Ureter (tissue), 1 donor: ENCODE measurements at regions not wholly inside any gene's neighbourhood (a gene's known extent, or its start where the extent isn't known, plus 50 kb on each side); places are given as distances from the start of the nearest gene placed in this dataset.
"Not testable (repeated sequence)": the region's sequence is repeated elsewhere in the genome, so short reads cannot be mapped to it uniquely, and the experiment has no call there.

Source experiments
- DNase-seq: peaks from one replicate; pipeline ENCODE4 v3.0.0-alpha.2; 2020; ENCODE audit warnings: low spot score
- donor health status: DM: yes; HTN: yes; CAD: no.

DNA sequence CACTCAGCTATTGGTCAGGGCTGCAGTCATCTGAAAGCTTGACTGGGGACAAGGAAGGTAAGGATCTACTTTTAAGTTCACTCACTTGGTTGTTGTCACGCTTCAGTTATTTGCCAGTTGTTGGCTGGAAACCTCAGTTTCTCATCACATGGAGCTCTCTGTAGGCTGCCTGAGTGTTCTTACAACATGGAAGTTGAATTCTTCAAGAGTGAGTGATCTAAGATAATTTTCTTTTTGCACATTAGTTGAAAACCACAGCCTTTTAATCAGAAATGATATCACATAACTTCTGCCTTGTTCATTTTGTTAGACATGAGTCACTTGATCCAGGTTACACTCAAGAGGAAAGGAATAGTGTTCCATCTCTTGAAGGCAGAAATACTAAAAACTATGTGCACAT lies 552.7 kb downstream of the RAPGEF2 start:
- DNase-seq: no peak

DNA sequence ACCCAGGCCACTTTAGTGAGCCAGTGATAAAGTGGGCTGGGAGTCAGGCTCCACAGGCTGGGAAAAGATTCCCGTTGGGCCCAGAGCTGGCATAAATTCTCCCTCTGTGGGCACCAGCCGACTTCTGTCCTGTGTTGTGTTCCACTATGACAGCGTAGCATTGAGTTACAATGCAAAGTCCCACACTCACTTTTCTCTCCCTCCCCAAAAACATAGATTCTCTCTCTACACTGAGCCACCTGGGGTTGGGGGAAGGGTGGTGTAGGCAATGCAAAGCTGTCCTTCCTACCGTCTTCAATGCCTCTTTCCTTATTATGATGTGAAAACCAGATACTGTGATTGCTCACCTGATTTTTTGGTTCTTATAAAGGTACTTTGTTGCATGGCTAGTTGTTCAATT lies 566.2 kb downstream of the RAPGEF2 start:
- no peak for DNase-seq

DNA sequence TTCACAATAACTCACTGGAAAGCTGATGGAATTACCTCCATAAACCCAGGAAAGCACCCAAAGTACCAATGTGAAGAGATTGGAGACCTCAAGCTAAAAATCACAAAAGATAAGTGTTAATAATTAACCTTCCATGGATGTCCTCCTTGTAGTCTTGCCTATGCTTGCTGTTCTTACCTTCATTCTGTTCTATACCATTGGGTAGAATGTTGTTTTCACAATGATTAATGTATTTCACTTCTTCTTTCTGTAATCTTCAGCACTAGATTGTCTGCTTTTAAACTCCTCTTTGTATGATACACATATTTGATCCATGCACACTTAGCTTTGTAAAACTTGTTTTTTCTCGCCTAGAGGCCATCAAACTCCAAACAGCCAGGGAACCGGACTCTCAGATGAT lies 570.3 kb downstream of the RAPGEF2 start:
- DNase-seq: no peak

DNA sequence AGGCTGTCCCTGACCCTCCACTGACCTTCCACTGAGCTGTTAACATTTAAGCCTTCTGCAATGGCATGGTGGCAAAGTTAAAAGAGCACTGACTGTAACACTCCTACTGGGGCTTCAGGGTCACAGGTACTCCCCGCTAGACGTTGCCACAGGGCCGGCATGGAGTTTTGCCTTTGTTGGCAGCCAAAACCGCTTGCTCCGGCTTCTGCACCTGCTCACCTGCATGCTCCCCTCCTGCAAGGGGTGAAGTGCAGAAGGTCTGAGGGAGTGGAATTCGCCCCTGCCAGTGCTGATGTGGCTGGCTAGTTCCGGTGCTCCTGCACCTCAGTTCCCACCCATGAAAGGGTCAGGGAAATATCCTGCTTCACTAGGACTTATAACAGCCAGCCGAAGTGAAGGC lies 571.4 kb downstream of the RAPGEF2 start:
- no peak for DNase-seq

DNA sequence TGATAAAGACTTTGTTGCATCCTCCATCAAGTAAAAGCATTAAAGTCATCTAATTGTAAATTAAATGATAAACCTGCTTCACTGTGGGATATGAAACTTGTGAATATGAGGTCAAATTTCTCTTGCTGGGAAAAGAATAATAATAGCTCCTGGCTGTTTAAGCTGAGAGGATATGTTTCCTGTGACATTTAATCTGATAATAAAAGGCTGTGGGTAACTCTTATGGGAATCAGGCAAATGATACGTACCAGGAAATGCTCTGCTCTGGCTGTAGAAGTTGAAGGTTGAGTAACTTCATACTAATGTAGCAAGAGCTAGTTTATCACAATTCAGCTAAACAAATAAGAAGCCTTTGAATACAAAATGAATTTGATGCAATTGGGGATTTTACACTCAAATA lies 574.6 kb downstream of the RAPGEF2 start:
- no peak for DNase-seq

DNA sequence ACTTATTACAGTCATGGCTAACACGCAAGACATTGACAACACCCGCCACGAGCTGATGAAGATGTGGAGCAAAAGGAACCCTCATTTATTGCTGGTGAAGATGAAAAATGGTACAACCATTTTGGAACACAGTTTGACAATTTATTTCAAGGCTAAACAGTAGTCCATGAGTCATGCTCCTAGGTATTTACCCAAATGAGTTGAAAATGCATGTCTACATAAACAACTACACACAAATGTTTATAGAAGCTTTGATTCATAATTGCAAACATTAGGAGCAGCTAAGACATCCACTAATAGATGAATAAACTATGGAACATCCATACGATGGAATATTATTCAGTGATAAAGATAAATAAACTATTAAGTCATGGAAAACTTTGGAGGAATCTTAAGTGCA lies 580.1 kb downstream of the RAPGEF2 start:
- DNase-seq: no peak

DNA sequence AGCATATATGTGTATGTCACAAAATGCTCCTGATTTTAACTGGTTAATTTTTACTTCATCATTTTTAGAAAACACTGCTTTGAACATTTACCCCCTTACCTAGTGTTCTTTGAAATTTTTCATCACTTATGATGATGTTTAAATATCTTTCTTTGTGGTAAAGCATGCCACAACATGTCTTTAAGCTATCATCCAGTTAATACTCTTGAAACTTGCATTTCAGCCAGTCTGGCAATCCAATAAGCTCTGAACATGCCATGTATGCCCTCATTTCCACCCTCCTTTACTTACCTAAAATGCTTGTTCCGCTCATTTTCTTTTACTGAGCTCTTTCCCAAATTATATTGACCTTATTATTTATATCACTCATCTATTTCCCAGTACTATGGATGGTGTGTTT lies 581.2 kb downstream of the RAPGEF2 start:
- no peak for DNase-seq

DNA sequence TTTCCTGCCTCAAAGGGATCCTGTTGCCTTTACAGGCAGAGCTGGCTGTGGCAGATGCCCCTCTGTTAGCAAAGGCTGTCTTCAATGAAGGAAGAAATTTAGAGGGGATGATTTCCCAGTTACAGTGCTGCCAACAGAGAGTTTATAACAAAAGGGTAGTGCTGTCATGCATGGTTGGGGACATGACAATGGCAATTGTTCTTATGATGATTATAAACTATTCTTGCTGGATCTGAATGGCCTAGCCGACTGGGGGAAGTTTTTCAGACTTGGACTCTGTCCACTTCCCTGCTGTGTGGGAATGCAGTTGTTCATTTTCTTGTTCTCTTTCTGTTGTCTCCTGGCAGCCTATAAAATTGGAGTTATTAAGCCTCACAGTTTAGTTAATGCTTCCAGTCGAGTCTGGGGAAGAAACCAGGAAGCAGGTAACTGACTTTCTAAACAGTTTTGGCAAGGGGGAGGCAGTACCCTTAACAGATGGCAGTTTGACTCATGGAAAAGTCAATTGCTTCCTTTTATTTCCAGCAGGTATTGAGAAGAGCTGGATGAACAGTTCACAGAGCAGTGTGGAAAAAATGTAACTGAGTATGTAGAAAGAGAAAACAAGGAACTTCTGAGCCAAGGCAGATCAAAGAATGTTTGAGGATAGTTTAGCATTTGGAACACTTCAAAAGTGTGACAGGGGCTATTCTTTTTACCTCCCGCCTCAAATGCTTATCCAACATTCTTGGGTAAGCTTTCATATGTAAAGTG lies 582.6 kb downstream of the RAPGEF2 start:
- DNase-seq: no peak

DNA sequence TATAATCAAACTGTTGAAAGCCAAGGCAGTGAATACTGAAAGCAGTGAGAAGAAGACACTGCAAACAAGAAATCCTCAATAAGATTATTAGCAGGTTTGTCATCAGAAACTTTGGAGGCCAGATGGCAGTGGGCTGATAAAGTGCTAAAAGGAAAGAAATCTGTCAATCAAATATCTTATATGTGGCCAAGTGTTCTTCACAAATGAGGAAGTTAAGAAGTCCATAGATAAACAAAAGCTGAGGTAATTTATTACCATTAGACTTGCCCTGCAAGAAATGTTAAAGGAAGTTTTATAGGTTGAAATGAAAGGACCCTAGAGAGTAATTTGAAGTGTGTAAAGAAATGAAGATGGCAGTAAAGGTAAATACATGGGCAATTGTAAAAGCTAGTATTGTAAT lies 586.6 kb downstream of the RAPGEF2 start:
- DNase-seq: no peak

DNA sequence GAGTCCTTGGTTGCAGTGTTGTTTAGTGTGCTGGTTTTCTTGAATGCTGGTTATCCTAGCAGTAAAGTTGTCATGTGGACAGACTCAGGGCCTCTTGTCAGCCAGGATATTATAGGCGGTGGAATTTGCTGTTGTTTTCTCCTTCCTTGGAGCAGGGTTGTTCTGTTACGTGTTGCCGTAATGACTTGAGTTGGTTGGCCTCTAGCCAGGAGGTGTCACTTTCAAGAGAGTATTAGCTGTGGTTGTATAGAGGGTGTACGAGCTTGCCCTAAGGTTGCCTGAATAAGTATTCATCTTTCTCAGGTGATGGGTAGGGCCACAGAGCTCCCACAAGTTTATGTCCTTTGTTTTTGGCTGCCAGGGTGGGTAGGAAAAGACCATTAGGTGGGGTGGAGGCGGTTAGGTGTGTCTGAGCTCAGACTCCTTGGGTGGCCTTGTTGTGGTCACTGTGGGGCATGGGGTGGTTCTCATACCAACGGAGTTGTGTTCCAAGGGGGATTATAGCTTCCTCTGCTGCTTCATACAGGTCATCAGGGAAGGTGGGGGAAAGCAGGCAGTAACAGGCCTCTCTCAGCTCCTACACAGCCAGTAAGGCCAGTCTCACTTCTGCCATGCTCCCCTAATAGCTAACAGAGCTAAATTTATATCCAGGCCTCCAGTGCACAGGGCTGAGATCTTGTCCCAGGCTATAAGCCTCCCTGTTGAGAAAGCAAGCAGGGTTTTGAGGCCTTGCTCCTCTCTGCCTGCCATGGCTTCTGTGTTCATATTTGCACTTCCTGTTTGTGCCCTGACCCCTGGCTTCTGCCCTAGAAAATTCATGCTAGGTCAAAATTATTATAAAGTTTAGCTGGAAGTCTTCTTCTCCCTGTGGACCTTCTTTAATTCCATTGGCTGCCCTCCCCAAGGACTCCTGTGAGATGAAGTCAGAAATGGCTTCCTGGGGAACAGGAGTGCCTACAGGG lies 594.7 kb downstream of the RAPGEF2 start:
- no peak for DNase-seq

DNA sequence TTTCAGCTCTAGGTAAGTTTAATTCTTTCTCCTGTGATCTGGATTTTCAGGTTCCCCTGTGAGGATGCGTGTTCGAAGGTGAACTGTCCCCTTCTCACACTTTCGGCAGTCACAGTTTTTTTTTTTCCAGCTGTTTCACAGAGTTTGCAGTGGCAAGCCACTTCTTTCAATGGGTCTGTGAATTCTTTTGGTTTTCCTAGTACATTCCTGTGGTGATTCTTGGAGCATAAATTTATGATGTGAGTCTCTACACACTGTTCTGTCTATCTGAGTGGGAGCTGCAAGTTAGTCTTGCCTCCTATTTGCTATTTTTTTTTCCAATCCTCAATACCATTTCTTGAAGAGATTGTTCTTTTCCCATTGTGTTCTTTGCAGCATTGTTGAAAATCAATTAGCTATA lies 595.5 kb downstream of the RAPGEF2 start:
- DNase-seq: no peak

DNA sequence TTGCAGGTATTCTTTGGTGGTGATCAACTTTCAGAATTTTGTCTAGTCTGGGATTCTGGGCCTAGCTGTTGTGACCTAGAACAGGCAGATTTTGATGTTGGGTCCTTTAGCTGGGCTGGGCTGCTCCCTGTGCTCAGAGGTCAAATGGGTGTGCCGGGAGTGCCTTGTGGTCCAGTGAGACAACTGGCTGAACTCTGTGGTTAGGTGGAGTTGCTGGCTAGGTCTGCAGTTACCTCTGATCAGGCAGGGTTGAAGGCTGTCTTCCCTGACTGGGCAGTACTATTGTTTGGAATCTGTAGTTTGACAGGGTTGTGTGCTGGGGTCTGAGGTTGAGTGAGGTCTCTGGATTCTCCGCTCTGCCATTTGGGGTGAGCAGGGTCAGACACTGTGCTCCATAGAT lies 599.3 kb downstream of the RAPGEF2 start:
- no peak for DNase-seq

DNA sequence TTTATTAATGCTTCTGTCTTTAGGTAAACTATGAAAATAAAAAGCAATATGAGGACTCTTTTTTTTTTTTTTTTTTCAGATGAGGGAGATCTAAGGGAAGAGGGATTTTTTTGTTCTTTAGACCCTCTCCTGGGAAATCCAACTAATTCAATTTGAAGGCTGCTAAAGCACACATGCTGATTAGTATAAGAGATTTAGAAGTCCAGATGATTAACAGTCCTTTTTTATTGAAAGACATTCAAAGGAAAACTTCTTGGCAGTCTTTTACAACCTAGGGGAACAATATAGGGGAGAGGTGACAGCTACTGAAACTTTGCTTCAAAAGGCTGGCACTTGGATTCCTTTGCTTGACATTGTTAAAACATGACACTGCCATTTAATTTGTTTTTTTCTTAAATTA lies 602.5 kb downstream of the RAPGEF2 start:
- DNase-seq: no peak

DNA sequence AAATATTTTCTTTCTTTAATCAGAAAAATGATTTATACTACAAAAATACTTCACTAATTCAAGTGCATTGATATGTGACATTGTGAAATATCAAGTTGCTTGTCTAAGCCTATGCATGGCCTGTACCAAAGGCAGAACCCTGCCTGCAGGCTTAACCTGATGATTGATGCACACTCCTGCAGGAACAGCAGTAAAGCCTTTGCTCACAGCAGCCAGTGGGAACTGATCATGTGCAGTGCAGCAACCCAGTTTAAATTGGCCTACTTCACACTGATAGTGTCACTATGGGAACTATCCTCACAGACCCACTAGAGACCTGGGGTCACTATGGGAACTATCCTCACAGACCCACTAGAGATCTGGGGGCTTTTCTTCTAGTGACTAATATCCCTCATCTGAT lies 603.8 kb downstream of the RAPGEF2 start:
- no peak for DNase-seq

DNA sequence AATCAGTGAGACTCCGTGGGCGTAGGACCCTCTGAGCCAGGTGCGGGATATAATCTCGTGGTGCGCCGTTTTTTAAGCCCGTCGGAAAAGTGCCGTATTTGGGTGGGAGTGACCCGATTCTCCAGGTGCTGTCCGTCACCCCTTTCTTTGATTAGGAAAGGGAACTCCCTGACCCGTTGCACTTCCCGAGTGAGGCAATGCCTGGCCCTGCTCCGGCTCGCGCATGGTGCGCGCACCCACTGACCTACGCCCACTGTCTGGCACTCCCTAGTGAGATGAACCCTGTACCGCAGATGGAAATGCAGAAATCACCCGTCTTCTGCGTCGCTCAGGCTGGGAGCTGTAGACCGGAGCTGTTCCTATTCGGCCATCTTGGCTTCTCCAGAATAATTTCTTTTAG lies 612.3 kb downstream of the RAPGEF2 start:
- DNase-seq: not testable (repeated sequence)

DNA sequence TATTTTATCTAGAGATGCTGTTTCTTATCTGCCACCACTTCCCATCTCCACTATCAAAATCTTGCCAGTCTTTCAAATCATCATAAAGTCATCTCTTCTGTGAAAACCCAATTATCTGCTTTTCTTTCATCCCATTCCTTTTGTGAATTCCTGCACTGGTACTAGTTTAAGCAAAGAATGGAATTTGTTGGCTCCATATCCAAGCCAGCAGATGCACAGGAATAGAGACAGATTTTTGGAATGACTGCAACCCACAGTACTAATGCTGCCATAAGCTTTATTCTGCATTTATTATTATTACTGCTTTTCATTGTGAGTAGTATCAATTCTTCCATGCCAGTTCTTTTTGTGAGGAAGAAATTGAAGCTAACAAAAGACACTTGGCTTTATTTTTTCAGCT lies 616.7 kb downstream of the RAPGEF2 start:
- DNase-seq: no peak

DNA sequence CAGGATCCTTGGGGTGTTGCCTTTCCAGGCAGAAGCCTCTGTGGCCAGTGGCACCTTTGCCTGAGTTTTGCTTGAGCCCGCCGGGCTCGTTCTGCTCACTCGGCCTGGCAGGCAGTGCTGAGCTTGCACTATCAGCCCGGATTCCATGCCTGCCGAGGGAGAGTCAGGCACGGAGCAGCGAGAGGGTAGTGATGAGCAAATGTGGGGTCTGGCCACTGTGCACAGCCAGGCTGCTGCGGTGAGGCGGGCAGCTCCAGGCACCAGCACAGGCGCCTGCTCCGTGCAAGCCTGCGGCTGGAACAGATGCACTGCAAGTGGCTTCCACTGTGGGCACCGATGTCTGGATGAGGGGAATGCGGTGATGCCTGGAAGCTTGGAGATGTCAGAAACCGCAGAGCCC lies 619.2 kb downstream of the RAPGEF2 start:
- no peak for DNase-seq

DNA sequence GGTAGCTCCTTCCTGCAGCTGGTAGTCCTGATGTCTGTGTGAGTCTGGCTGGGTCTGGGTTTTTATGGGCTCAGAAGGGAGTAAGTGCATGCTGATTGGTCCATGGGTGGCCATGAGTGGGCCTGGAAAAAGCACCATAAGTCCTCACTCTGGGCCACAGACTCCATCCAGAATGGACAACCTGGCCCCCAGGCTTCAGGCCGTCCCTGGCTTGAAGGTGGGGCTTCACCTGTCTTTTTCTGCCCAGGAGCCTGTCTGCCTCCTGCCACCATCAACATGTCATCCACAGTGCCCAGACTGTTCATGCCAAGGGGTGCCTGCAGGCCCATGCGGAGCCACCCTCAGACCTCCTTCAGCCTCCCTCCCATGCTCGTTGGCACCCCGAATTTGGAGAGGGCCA lies 620.0 kb downstream of the RAPGEF2 start:
- DNase-seq: no peak

DNA sequence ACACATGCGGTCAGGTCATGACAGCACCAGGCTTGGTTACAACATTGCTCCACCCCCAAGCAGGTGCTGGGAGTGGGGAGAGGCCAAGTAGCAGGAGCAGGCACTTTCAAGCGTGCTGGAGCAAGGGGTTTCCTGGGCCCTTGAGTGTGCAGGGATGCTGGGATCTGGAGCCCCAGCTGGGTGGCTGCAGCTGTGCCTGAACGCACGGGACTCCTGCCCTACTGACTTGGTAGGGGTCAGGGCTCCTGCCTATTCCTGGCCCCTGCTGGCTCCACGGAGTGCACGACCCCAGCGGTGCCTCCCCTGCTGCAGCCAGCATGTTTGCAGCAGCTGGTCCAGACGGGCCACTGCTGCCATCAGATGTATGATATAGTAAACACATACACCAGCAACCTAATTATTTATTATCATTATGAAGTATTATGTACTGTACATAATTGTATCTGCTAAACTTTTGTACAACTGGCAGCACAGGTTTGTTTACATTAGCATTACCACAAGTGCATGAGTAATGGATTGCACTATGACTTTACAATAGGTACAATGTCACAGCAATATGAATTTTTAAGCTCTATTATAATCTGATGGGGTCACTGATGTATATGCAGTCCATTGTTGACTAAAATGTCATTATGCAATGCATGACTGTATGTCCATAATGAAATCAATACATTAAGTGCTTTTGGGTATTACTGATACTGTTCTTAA lies 620.6 kb downstream of the RAPGEF2 start:
- DNase-seq: no peak

DNA sequence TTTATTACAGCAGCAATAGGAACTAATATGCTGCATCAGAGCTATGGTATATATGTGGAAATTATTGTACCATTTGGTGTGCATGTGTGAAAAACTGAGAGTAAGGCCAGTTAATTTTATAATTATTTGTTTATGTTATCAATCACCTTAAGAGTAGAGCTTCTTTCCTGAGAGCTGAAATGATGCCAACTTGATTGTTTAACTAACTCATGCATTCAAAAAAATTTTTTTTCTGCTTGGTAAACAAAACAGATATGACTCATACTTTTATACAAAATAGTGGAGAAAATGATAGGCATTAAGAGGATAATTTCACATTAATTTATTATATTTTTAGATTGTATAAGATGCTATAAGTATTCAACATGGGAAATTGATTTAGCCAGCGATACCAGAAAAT lies 622.7 kb downstream of the RAPGEF2 start:
- no peak for DNase-seq

DNA sequence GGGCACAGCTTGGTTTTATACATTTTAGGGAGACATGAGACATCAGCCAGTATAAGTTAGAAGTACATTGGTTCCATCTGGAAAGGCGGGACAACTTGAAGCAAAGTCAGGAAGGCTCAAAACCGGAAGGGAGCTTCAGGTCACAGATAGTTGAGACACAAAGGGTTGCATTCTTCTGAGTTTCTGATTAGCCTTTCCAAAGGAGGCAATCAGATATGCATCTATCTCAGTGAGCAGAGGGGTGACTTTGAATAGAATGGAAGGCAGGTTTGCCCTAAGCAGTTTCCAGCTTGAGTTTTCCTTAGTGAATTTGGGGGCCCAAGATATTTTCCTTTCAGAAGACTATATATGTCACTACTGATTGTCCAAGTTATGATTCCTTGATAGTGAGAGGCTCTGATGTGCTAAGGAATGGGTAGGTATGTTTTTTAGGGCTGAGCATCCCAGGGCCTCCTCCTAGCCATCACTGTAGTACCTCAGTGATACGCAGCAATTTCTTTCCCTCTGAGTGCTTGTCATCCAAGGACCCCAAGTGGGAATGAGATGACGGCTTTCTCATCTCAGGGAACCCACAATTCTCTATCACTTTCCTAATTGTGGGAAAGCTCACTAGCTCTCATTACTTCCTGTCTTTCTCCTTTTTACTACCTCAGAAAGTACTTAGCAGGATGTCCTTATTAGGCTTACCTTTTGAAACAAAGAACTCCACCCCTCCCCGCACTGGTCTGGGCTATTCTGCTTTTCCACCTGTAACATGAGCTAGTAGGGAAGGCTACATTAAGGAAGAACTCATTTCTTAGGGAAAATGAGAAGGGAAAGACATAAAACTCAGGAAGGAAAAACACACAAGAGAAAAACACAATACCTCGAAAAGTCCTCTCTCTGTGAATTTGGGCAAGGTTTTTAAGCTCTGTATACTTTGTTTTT lies 632.7 kb downstream of the RAPGEF2 start:
- DNase-seq: no peak
